Cardiac fibroblast (primary cell): ENCODE measurements at regions not wholly inside any gene's neighbourhood (a gene's known extent, or its start where the extent isn't known, plus 50 kb on each side); places are given as distances from the start of the nearest gene placed in this dataset.
A peak's percentile ranks its signal among the peaks of the same experiment; 100 is the strongest.

Source experiments
- DNase-seq, 2 donors: peaks; one replicate each; pipeline versions ENCODE4 v3.0.0 to v3.0.0-alpha.2; 2010; ENCODE audit warnings: low read depth in 2 of 2
- H3K4me3 ChIP-seq, 2 donors: replicated peaks in 1 of 2; 1 replicate in 1 of 2; 2 replicates in 1 of 2; pipeline ENCODE4 v1.5.1; 2011; ENCODE audit warnings: low read depth in 2 of 2, low read length in 2 of 2, mild to moderate bottlenecking in 2 of 2, moderate library complexity in 1 of 2
- TF ChIP-seq, protein P1 (sequence below): IDR thresholded peaks from one replicate; pipeline ENCODE4 v1.5.1; 2011; ENCODE audit warnings: low read depth, mild to moderate bottlenecking, low read length, inconsistent platforms

DNA sequence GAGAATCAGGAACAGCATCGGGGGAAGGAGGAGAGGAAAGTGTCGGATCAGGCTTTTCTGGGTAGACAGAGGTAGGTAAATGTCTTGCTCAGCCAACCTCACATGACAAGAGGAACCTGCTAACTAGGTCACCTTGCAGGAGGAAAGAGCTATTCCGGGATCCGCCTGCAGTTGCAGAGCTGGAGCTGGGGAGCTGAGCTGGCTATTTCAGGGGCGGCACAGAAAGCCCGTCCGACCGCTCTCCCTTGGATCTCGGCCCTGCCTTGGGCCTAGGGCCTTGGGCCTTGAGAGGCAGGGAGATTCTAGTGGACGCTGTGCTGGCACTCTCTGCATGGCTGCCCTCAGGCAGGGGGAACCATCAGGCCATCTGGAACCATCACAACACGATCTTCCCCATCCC, 56.5 kb upstream of the CTPS1 start:
- no peak overlapping the region for H3K4me3 ChIP-seq
- DNase-seq = no peak
- TF ChIP-seq, protein P1, sequence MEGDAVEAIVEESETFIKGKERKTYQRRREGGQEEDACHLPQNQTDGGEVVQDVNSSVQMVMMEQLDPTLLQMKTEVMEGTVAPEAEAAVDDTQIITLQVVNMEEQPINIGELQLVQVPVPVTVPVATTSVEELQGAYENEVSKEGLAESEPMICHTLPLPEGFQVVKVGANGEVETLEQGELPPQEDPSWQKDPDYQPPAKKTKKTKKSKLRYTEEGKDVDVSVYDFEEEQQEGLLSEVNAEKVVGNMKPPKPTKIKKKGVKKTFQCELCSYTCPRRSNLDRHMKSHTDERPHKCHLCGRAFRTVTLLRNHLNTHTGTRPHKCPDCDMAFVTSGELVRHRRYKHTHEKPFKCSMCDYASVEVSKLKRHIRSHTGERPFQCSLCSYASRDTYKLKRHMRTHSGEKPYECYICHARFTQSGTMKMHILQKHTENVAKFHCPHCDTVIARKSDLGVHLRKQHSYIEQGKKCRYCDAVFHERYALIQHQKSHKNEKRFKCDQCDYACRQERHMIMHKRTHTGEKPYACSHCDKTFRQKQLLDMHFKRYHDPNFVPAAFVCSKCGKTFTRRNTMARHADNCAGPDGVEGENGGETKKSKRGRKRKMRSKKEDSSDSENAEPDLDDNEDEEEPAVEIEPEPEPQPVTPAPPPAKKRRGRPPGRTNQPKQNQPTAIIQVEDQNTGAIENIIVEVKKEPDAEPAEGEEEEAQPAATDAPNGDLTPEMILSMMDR = no peak

DNA sequence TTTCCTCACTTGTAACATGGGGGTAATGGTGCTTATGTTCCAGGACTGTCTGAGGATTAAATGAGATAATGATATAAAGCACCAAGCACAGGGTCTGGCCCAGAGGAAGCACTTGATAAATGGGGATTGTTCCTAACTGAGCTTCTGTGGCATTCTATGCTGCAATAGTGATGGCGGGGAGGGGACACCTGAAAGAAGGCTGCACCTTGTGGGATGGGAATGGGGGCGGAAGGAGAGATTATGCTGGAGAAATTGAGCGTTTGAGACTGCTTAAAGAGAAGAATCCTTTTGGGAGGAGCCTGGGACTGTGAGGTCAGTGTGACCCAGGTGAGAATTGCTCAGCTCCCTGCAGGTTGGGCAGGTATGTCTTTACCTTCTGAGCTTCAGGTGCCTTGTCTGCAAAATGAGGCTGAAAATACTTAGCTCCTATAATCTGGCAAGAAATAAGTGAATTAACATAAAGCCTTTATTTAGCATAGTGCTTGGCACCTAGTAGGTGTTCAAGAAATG, 55.9 kb upstream of the CTPS1 start:
- TF ChIP-seq, protein P1 = no peak
- no peak overlapping the region for H3K4me3 ChIP-seq

DNA sequence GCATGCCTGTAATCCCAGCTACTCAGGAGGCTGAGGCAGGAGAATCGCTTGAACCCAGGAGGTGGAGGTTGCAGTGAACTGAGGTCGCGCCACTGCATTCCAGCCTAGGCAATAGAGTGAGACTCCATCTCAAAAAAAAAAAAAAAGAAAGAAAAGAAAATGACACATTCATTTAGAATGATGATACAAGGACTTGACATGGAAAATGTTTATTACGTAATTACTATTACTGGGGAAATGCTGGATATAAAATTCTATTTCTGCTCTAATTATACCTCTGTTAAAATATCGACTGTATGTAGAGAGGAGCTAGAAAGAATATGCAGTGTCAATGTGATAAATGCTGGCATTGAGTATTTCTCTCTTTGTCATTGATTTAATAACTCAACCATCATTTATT, 54.7 kb upstream of the CTPS1 start:
- H3K4me3 ChIP-seq = no peak overlapping the region
- DNase-seq = no peak
- TF ChIP-seq, protein P1 = no peak

More for the DNA sequence above, 55.9 kb upstream of the CTPS1 start:
- DNase-seq = no peak

DNA sequence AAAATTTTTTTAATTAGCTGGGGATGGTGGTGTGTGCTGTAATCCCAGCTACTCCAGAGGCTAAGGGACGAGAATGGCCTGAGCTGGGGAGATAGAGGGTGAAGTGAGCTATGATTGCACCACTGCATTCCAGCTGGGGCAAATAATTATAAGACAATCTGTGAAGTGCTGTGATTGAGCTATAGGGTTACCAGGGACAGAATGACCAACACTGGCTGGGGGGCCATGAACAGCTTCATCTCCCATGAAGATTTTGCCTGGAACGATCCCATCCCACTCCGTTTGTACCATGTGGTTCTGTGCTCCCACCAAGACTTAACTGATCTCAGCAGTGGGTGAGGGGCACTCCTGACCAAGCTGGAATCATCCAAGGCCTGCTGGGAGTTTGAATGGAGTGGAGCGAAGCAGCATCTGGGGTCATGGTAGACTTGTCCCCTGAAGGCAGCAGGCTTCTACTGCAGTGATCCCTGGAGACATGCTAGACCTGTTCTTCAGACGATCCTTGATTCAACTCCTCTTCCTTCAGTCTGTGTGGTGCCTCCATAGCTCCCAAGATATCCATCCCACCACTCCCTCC, 53.6 kb upstream of the CTPS1 start:
- TF ChIP-seq, protein P1 = no peak
- no peak overlapping the region for H3K4me3 ChIP-seq
- DNase-seq = no peak

DNA sequence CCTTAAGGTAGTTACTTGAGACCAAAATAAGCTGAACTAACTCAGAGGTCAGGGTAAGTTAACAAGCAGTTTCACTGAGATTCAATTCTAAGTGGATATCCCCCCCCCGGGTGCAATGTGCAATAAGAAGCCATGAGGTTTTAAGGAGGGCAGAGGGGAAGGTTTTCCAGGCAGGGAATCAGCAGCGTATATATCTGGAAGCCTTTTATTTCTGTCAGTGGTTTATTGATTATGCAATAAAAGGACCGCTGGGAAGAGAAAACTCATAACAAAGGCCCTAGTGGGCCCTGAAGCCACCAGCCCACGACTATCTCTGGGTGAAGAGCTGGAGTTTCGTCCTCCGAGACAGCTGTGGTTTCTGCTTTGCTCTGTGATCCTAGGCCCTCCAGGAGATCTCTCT, 53.1 kb upstream of the CTPS1 start:
- H3K4me3 ChIP-seq = no peak overlapping the region

DNA sequence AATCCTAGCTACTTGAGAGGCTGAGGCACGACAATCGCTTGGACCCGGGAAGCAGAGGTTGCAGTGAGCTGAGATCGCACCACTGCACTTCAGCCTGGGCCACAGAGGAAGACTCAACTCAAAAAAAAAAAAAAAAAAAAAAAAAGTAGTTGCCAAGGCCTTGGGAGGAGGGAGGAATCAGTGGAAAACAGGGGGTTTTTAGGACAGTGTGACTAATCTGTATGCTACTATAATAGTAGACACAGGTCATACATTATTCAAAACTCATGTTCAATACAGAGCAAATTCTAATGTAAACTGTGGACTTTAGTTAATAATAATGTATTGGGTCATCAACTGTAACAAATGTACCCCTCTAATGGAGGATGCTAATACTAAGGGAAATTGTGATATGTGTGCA, 51.7 kb upstream of the CTPS1 start:
- TF ChIP-seq, protein P1 = no peak

More for the DNA sequence above, 53.1 kb upstream of the CTPS1 start:
- TF ChIP-seq, protein P1 = no peak
- DNase-seq = peak in 1 of 2 donors; percentile 15

DNA sequence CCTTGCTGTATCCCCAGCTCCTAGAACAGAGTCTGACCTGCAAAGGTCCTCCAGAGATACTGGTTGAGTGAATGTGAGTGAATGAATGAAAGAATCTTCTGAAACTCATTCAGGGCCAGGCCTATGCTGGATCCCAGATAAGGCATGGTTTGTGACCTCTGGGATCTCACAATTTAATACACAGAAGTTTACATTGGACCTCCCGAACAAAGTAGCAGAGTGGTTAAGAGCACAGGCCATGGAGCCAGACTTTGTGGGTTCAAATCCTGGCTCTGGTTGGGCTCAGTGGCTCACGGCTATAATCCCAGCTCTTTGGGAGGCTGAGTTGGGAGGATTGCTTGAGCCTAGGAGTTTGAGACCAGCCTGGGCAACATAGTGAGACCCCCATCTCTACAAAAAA, 50.8 kb upstream of the CTPS1 start:
- H3K4me3 ChIP-seq = no peak overlapping the region
- no peak for DNase-seq
- TF ChIP-seq, protein P1 = no peak

More for the DNA sequence above, 51.7 kb upstream of the CTPS1 start:
- H3K4me3 ChIP-seq = no peak overlapping the region
- no peak for DNase-seq
